ES-I3 (cell line): ENCODE measurements at regions not wholly inside any gene's neighbourhood (a gene's known extent, or its start where the extent isn't known, plus 50 kb on each side); places are given as distances from the start of the nearest gene placed in this dataset.

Experiments used
- H3K36me3 ChIP-seq: 2 replicates; pipeline ENCODE4 v1.6.1; 2013; ENCODE audit warnings: mild to moderate bottlenecking, low read length, control low read depth, moderate library complexity; ENCODE audit not compliant: insufficient read depth
- H3K4me1 ChIP-seq: 2 replicates; pipeline ENCODE4 v1.6.1; 2013; ENCODE audit warnings: mild to moderate bottlenecking, control low read depth, low read length; ENCODE audit not compliant: insufficient read depth
- H3K9ac ChIP-seq: 2 replicates; pipeline ENCODE4 v1.6.1; 2013; ENCODE audit warnings: low read depth, mild to moderate bottlenecking, low read length, moderate library complexity
- H3K9me3 ChIP-seq: 2 replicates; pipeline ENCODE4 v1.6.1; 2013; ENCODE audit warnings: mild to moderate bottlenecking, low read length, moderate library complexity; ENCODE audit not compliant: control insufficient read depth, insufficient read depth

GRCh38 chr10:53108317-53108934 lies 335.8 kb upstream of the MBL2 start:
- H3K9me3 ChIP-seq, result peaks cover 7% of the 10 kb centered on the region
- no peaks in the 10 kb centered on the region for H3K36me3 ChIP-seq
- 0 out of 2 replicates have a peak, but pooled peaks cover 4% of the 10 kb centered on the region for H3K4me1 ChIP-seq
- no peak overlapping the region for H3K9ac ChIP-seq

- no peaks in the 10 kb centered on the region for H3K36me3 ChIP-seq
- no peak overlapping the region for H3K9ac ChIP-seq
- peaks cover 7% of the 10 kb centered on the region for H3K9me3 ChIP-seq
- H3K4me1 ChIP-seq, result 0 out of 2 replicates have a peak, but pooled peaks cover 4% of the 10 kb centered on the region
Observed at GRCh38 chr10:53107711-53108110, 335.1 kb upstream of the MBL2 start.

- no peaks in the 10 kb centered on the region for H3K36me3 ChIP-seq
- H3K9ac ChIP-seq, result no peak overlapping the region
- no peaks in the 10 kb centered on the region for H3K4me1 ChIP-seq
- peaks cover 14% of the 10 kb centered on the region for H3K9me3 ChIP-seq
Observed at GRCh38 chr10:53102424-53102823, 329.8 kb upstream of the MBL2 start.

- Histone ChIP-seq H3K36me3 (no peaks in the 10 kb centered on the region), H3K9me3 (peaks cover 11% of the 10 kb centered on the region), H3K9ac (no peak overlapping the region), H3K4me1 (no peaks in the 10 kb centered on the region)
Observed at GRCh38 chr10:53093878-53094277, 321.3 kb upstream of the MBL2 start.

- no peaks in the 10 kb centered on the region; the same call in 1 of the 2 replicates for H3K9me3 ChIP-seq
- H3K9ac ChIP-seq, result no peak overlapping the region
- H3K4me1 ChIP-seq, result peaks cover 3% of the 10 kb centered on the region; the same call in 1 of the 2 replicates
- no peaks in the 10 kb centered on the region for H3K36me3 ChIP-seq
Observed at GRCh38 chr10:53091574-53091973, 319.0 kb upstream of the MBL2 start.

GRCh38 chr10:53088961-53089360 lies 316.4 kb upstream of the MBL2 start:
- no peaks in the 10 kb centered on the region; the same call in none of the 2 replicates for H3K9me3 ChIP-seq
- H3K36me3 ChIP-seq, result no peaks in the 10 kb centered on the region
- H3K9ac ChIP-seq, result no peak overlapping the region
- H3K4me1 ChIP-seq, result peaks cover 3% of the 10 kb centered on the region; the same call in 1 of the 2 replicates

GRCh38 chr10:53079283-53079682 lies 306.7 kb upstream of the MBL2 start:
- Histone ChIP-seq H3K9ac (no peak overlapping the region), H3K36me3 (no peaks in the 10 kb centered on the region), H3K4me1 (no peaks in the 10 kb centered on the region), H3K9me3 (no peaks in the 10 kb centered on the region)

GRCh38 chr10:53076948-53077347 lies 304.4 kb upstream of the MBL2 start:
- H3K36me3 ChIP-seq, result no peaks in the 10 kb centered on the region
- H3K9me3 ChIP-seq, result no peaks in the 10 kb centered on the region
- H3K9ac ChIP-seq, result no peak overlapping the region
- no peaks in the 10 kb centered on the region for H3K4me1 ChIP-seq

GRCh38 chr10:53075469-53075868 lies 302.9 kb upstream of the MBL2 start:
- H3K4me1 ChIP-seq, result no peaks in the 10 kb centered on the region
- H3K36me3 ChIP-seq, result no peaks in the 10 kb centered on the region
- no peak overlapping the region for H3K9ac ChIP-seq
- no peaks in the 10 kb centered on the region for H3K9me3 ChIP-seq

- no peak overlapping the region for H3K9ac ChIP-seq
- H3K4me1 ChIP-seq, result no peaks in the 10 kb centered on the region
- H3K9me3 ChIP-seq, result no peaks in the 10 kb centered on the region
- no peaks in the 10 kb centered on the region for H3K36me3 ChIP-seq
Observed at GRCh38 chr10:53072144-53072543, 299.6 kb upstream of the MBL2 start.

GRCh38 chr10:53071505-53072125 lies 299.0 kb upstream of the MBL2 start:
- Histone ChIP-seq H3K9me3 (no peaks in the 10 kb centered on the region), H3K36me3 (no peaks in the 10 kb centered on the region), H3K9ac (no peak overlapping the region), H3K4me1 (no peaks in the 10 kb centered on the region)

- no peaks in the 10 kb centered on the region for H3K9me3 ChIP-seq
- H3K9ac ChIP-seq, result no peak overlapping the region
- no peaks in the 10 kb centered on the region for H3K4me1 ChIP-seq
- H3K36me3 ChIP-seq, result no peaks in the 10 kb centered on the region
Observed at GRCh38 chr10:53069013-53069412, 296.4 kb upstream of the MBL2 start.

GRCh38 chr10:53064614-53065013 lies 292.0 kb upstream of the MBL2 start:
- Histone ChIP-seq H3K4me1 (no peaks in the 10 kb centered on the region), H3K9ac (no peak overlapping the region), H3K36me3 (no peaks in the 10 kb centered on the region), H3K9me3 (no peaks in the 10 kb centered on the region)

- H3K9me3 ChIP-seq, result peaks cover 3% of the 10 kb centered on the region; the same call in 1 of the 2 replicates
- no peaks in the 10 kb centered on the region for H3K4me1 ChIP-seq
- no peak overlapping the region for H3K9ac ChIP-seq
- no peaks in the 10 kb centered on the region for H3K36me3 ChIP-seq
Observed at GRCh38 chr10:53063805-53064204, 291.2 kb upstream of the MBL2 start.

- Histone ChIP-seq H3K4me1 (no peaks in the 10 kb centered on the region), H3K9ac (no peak overlapping the region), H3K36me3 (no peaks in the 10 kb centered on the region), H3K9me3 (no peaks in the 10 kb centered on the region)
Observed at GRCh38 chr10:53052521-53053164, 280.1 kb upstream of the MBL2 start.
